IMR-90 (cell line): ENCODE measurements at regions not wholly inside any gene's neighbourhood (a gene's known extent, or its start where the extent isn't known, plus 50 kb on each side); places are given as distances from the start of the nearest gene placed in this dataset.

Experiments used
- ATAC-seq: fragments of 200-7000 bp; cut with Tn5 transposase; 2 replicates; pipeline ENCODE4 v1.9.1; 2020; ENCODE audit warnings: low read depth, mild to moderate bottlenecking, moderate library complexity
- BruUV-seq: library from RNA; stranded (reverse); fragments of 400-500 nt; replicated peaks from 2 replicates; lab custom pipeline; 2021; lab: Mats Ljungman, UMichigan
- CTCF ChIA-PET: fragments of 300-600 bp; formaldehyde crosslinking; extraction: SDS; loops from one replicate; lab custom pipeline; 2021; ENCODE audit warnings: antibody characterized with exemption; lab: Yijun Ruan, JAX
- POLR2A ChIA-PET: fragments of 300-600 bp; sonication (Branson Sonifier 250); formaldehyde crosslinking; loops from one replicate; lab custom pipeline; 2022; ENCODE audit warnings: antibody characterized with exemption; ENCODE audit not compliant: unreplicated experiment; lab: Charles Lee
- DNase-seq: peaks from one replicate; pipeline ENCODE4 v3.0.0; 2013
- H2AFZ ChIP-seq: replicated peaks from 2 replicates; pipeline ENCODE3; 2013; ENCODE audit warnings: low read length, mild to moderate bottlenecking; ENCODE audit not compliant: poor library complexity
- H2AK5ac ChIP-seq: 2 replicates; pipeline ENCODE4 v1.6.1; 2013; ENCODE audit warnings: low read depth, low read length, inconsistent platforms
- H2AK9ac ChIP-seq: replicated peaks from 2 replicates; pipeline ENCODE3; 2013; ENCODE audit warnings: mild to moderate bottlenecking, low read depth, low read length, moderate library complexity; ENCODE audit not compliant: poor library complexity
- H2BK120ac ChIP-seq: 2 replicates; pipeline ENCODE4 v1.6.1; 2013; ENCODE audit warnings: low read depth, low read length, inconsistent platforms
- H2BK15ac ChIP-seq: 3 replicates; pipeline ENCODE4 v1.6.1; 2013; ENCODE audit warnings: low read depth, low read length, inconsistent platforms
- H2BK20ac ChIP-seq: 2 replicates; pipeline ENCODE4 v1.6.1; 2013; ENCODE audit warnings: low read depth, mild to moderate bottlenecking, inconsistent platforms, low read length, moderate library complexity
- H2BK5ac ChIP-seq: 2 replicates; pipeline ENCODE4 v1.6.1; 2013; ENCODE audit warnings: mild to moderate bottlenecking, low read depth, low read length, inconsistent platforms; ENCODE audit not compliant: poor library complexity, severe bottlenecking
- H3K14ac ChIP-seq: replicated peaks from 2 replicates; pipeline ENCODE4 v1.6.1; 2013; ENCODE audit warnings: low read depth, low read length, inconsistent platforms
- H3K18ac ChIP-seq: 2 replicates; pipeline ENCODE4 v1.6.1; 2013; ENCODE audit warnings: low read depth, low read length, control low read depth
- H3K23ac ChIP-seq: 2 replicates; pipeline ENCODE4 v1.6.1; 2013; ENCODE audit warnings: low read depth, low read length, inconsistent platforms
- H3K27ac ChIP-seq: 2 replicates; pipeline ENCODE4 v1.5.1; 2013; ENCODE audit warnings: mild to moderate bottlenecking, control low read depth, low read length; ENCODE audit not compliant: insufficient read depth
- H3K27me3 ChIP-seq: 2 replicates; pipeline ENCODE4 v1.6.1; 2013; ENCODE audit warnings: low read length; ENCODE audit not compliant: control insufficient read depth, insufficient read depth
- H3K36me3 ChIP-seq: 2 replicates; pipeline ENCODE4 v1.6.1; 2013; ENCODE audit warnings: low read length, mixed read lengths; ENCODE audit not compliant: control insufficient read depth, insufficient read depth
- H3K4ac ChIP-seq: 2 replicates; pipeline ENCODE4 v1.6.1; 2013; ENCODE audit warnings: low read depth, low read length, inconsistent platforms
- H3K4me1 ChIP-seq: 2 replicates; pipeline ENCODE4 v1.6.1; 2013; ENCODE audit warnings: low read length, mixed read lengths; ENCODE audit not compliant: control insufficient read depth, insufficient read depth
- H3K4me2 ChIP-seq: 2 replicates; pipeline ENCODE4 v1.6.1; 2013; ENCODE audit warnings: low read depth, mild to moderate bottlenecking, control low read depth, low read length, moderate library complexity
- H3K4me3 ChIP-seq: 2 replicates; pipeline ENCODE4 v1.5.1; 2013; ENCODE audit warnings: low read depth, mild to moderate bottlenecking, control low read depth, low read length, moderate library complexity; ENCODE audit not compliant: insufficient read depth
- H3K56ac ChIP-seq: 2 replicates; pipeline ENCODE4 v1.6.1; 2013; ENCODE audit warnings: low read length, inconsistent platforms; ENCODE audit not compliant: insufficient read depth; ENCODE audit errors: extremely low read depth
- H3K79me1 ChIP-seq, 2 experiments: 2 replicates each; pipeline ENCODE4 v1.6.1; 2013; ENCODE audit warnings: low read length in 2 of 2, inconsistent platforms in 1 of 2, low read depth in 1 of 2
- H3K9ac ChIP-seq: 2 replicates; pipeline ENCODE4 v1.6.1; 2013; ENCODE audit warnings: low read depth, low read length, control low read depth
- H3K9me1 ChIP-seq: 2 replicates; pipeline ENCODE4 v1.6.1; 2013; ENCODE audit warnings: low read length, inconsistent platforms; ENCODE audit not compliant: insufficient read depth
- H3K9me3 ChIP-seq: 2 replicates; pipeline ENCODE4 v1.6.1; 2013; ENCODE audit warnings: low read length; ENCODE audit not compliant: control insufficient read depth, insufficient read depth
- H4K20me1 ChIP-seq: 2 replicates; pipeline ENCODE4 v1.6.1; 2013; ENCODE audit warnings: low read length, inconsistent platforms; ENCODE audit not compliant: insufficient read depth
- H4K5ac ChIP-seq: 2 replicates; pipeline ENCODE4 v1.6.1; 2013; ENCODE audit warnings: mild to moderate bottlenecking, low read depth, low read length, control low read depth
- H4K8ac ChIP-seq, 2 experiments: 2 replicates each; pipeline ENCODE4 v1.6.1; 2013; ENCODE audit warnings: low read depth in 2 of 2, low read length in 2 of 2, control low read depth in 1 of 2, inconsistent platforms in 1 of 2
- H4K91ac ChIP-seq: 2 replicates; pipeline ENCODE4 v1.6.1; 2013; ENCODE audit warnings: low read depth, low read length, inconsistent platforms; ENCODE audit not compliant: insufficient read depth
- CEBPB ChIP-seq: IDR thresholded peaks from 2 replicates; pipeline ENCODE4 v1.6.1; 2012; ENCODE audit warnings: low read depth, low read length, improper control_type of control experiment
- CHD1 ChIP-seq: IDR thresholded peaks from 2 replicates; pipeline ENCODE4 v1.6.1; 2012; ENCODE audit warnings: low read depth, low read length, improper control_type of control experiment
- CTCF ChIP-seq: conservative IDR thresholded peaks from 2 replicates; pipeline ENCODE4 v1.5.1; 2012; ENCODE audit warnings: mild to moderate bottlenecking, low read depth, low read length, improper control_type of control experiment
- FOS ChIP-seq: fragments of 150-350 bp; IDR thresholded peaks from 2 replicates; pipeline ENCODE4 v1.6.1; 2016; ENCODE audit warnings: low read depth, low read length
- MAFK ChIP-seq: IDR thresholded peaks from 2 replicates; pipeline ENCODE4 v1.6.1; 2012; ENCODE audit warnings: low read depth, low read length, improper control_type of control experiment
- RAD21 ChIP-seq: IDR thresholded peaks from 2 replicates; pipeline ENCODE4 v1.6.1; 2012; ENCODE audit warnings: low read length, improper control_type of control experiment
- RCOR1 ChIP-seq: IDR thresholded peaks from 2 replicates; pipeline ENCODE4 v1.6.1; 2012; ENCODE audit warnings: mild to moderate bottlenecking, low read length, improper control_type of control experiment; ENCODE audit not compliant: insufficient replicate concordance
- WGBS, 2 experiments: methylation state at CpG; one replicate each; pipeline versions ENCODE4 v1.1.5 to v1.1.7; 2013; ENCODE audit warnings: missing lambda C conversion rate in 2 of 2; ENCODE audit not compliant: insufficient read length in 1 of 2; ENCODE audit errors: extremely low coverage in 2 of 2; 5-methylcytosine and 5-hydroxymethylcytosine counted together
- dilution Hi-C: fragments of 300-500 bp; cut with HindIII; formaldehyde crosslinking; loops from one replicate; pipeline ENCODE4 v1.14.3; 2018; ENCODE audit warnings: low sequenced_read_pairs; ENCODE audit not compliant: unreplicated experiment
- in situ Hi-C: fragments of 300-500 bp; cut with MboI; formaldehyde crosslinking; loops from 3 replicates; pipeline ENCODE4 v1.14.3; 2019; ENCODE audit warnings: low sequenced_read_pairs, inconsistent platforms, mixed read lengths
- intact Hi-C: fragments of 100-400 bp; cut with micrococcal nuclease; formaldehyde crosslinking; loops from 2 replicates; pipeline ENCODE4 v1.10.0; 2022

GRCh38 chr5:179422908-179423481 lies 77.7 kb upstream of the ADAMTS2 start:
- Histone ChIP-seq H3K4me3 (no peak overlapping the region), H3K14ac (no peak overlapping the region), H2AK5ac (no peak overlapping the region), H3K27ac (no peak overlapping the region), H3K9me3 (0 out of 2 replicates have a peak, but pooled peaks cover 2% of the 10 kb centered on the region), H4K91ac (no peak overlapping the region), H3K9ac (no peak overlapping the region), H3K9me1 (no peaks in the 10 kb centered on the region), H3K56ac (no peak overlapping the region), H2BK5ac (no peak overlapping the region), H3K18ac (no peak overlapping the region), H3K4me2 (no peak overlapping the region), H2AFZ (no peak overlapping the region), H2BK15ac (no peak overlapping the region), H4K20me1 (no peaks in the 10 kb centered on the region), H3K23ac (no peak overlapping the region), H2BK120ac (no peak overlapping the region), H3K4me1 (no peaks in the 10 kb centered on the region), H4K5ac (no peak overlapping the region), H2BK20ac (no peak overlapping the region), H3K79me1 (no peaks in the 10 kb centered on the region), H3K36me3 (no peaks in the 10 kb centered on the region), H3K27me3 (peaks cover 9% of the 10 kb centered on the region), H2AK9ac (no peak overlapping the region), H4K8ac (no peak overlapping the region), H3K4ac (no peak overlapping the region)
- intact Hi-C loops = loop anchor here (5.0 kb wide), 1 partner anchor 526 kb away; the partner anchor contains the start of gene ZFP2
- ChIA-PET CTCF (no interaction called here), POLR2A (no interaction called here)
- BruUV-seq = no TSS peak
- ATAC-seq (no peak), DNase-seq (no peak)
- dilution Hi-C loops = no loop called here
- TF ChIP-seq RCOR1 (no peak), CTCF (no peak), MAFK (no peak), FOS (no peak), RAD21 (no peak), CHD1 (no peak), CEBPB (no peak)
- in situ Hi-C loops = no loop called here
- 54% methylated on average over 8 of the region's 11 CpGs; no CpG with 5 or more reads in 1 of the 2 experiments for WGBS, 2 experiments
